Liver (tissue), 8 donors: ENCODE measurements at regions not wholly inside any gene's neighbourhood (a gene's known extent, or its start where the extent isn't known, plus 50 kb on each side); places are given as distances from the start of the nearest gene placed in this dataset.

Source experiments
- DNase-seq: peaks from one replicate; pipeline ENCODE4 v3.0.0-alpha.2; 2017; ENCODE audit warnings: low spot score
- H3K27ac ChIP-seq, 2 donors: one replicate each; pipeline ENCODE4 v1.7.0; 2013; ENCODE audit warnings: inconsistent platforms in 2 of 2, low read length in 2 of 2, control low read depth in 1 of 2, low read depth in 1 of 2, mild to moderate bottlenecking in 1 of 2
- H3K27me3 ChIP-seq, 4 donors: one replicate each; pipeline versions ENCODE4 v1.6.1 to v1.7.0; 2013; ENCODE audit warnings: low read length in 3 of 4, inconsistent platforms in 1 of 4, mild to moderate bottlenecking in 1 of 4, moderate library complexity in 1 of 4; ENCODE audit not compliant: control insufficient read depth in 4 of 4, insufficient read depth in 4 of 4
- H3K36me3 ChIP-seq, 4 donors: one replicate each; pipeline versions ENCODE4 v1.6.1 to v1.7.0; 2013; ENCODE audit warnings: low read length in 3 of 4, mild to moderate bottlenecking in 3 of 4, low read depth in 1 of 4, moderate library complexity in 1 of 4; ENCODE audit not compliant: control insufficient read depth in 4 of 4, insufficient read depth in 3 of 4
- H3K4me1 ChIP-seq, 4 donors: one replicate each; pipeline versions ENCODE4 v1.6.1 to v1.7.0; 2013; ENCODE audit warnings: low read length in 3 of 4, mild to moderate bottlenecking in 3 of 4, moderate library complexity in 1 of 4; ENCODE audit not compliant: control insufficient read depth in 4 of 4, insufficient read depth in 4 of 4
- H3K4me3 ChIP-seq, 3 donors: one replicate each; pipeline versions ENCODE4 v1.6.1 to v1.7.0; 2013; ENCODE audit warnings: low read length in 3 of 3, control low read depth in 1 of 3, low read depth in 1 of 3, mild to moderate bottlenecking in 1 of 3
- H3K9ac ChIP-seq, 2 donors: one replicate each; pipeline ENCODE4 v1.7.0; 2013; ENCODE audit warnings: low read length in 2 of 2, mild to moderate bottlenecking in 2 of 2, moderate library complexity in 2 of 2, control low read depth in 1 of 2, low read depth in 1 of 2
- H3K9me3 ChIP-seq, 4 donors: one replicate each; pipeline versions ENCODE4 v1.6.1 to v1.7.0; 2013; ENCODE audit warnings: low read length in 3 of 4; ENCODE audit not compliant: control insufficient read depth in 4 of 4
- ATF3 ChIP-seq: IDR thresholded peaks from 2 replicates; pipeline ENCODE4 v1.6.1; 2016; ENCODE audit warnings: antibody characterized with exemption
- CTCF ChIP-seq: fragments of 150-350 bp; IDR thresholded peaks from 2 replicates; pipeline ENCODE4 v1.5.1; 2017; ENCODE audit warnings: improper control_type of control experiment, low read depth, low read length; ENCODE audit not compliant: missing input control
- EGR1 ChIP-seq, 2 donors: IDR thresholded peaks; 2 replicates each; pipeline ENCODE4 v1.6.1; 2016 to 2018; ENCODE audit warnings: antibody characterized with exemption in 2 of 2, low read depth in 2 of 2
- FOXA1 ChIP-seq: IDR thresholded peaks from 2 replicates; pipeline ENCODE4 v1.6.1; 2016; ENCODE audit warnings: antibody characterized with exemption
- FOXA2 ChIP-seq: IDR thresholded peaks from 2 replicates; pipeline ENCODE4 v1.6.1; 2016; ENCODE audit warnings: antibody characterized with exemption
- GABPA ChIP-seq, 2 donors: IDR thresholded peaks in 1 of 2; conservative IDR thresholded peaks in 1 of 2; 2 replicates each; pipeline ENCODE4 v1.6.1; 2016; ENCODE audit warnings: antibody characterized with exemption in 2 of 2, mild to moderate bottlenecking in 1 of 2, moderate library complexity in 1 of 2
- HNF4A ChIP-seq, 2 donors: conservative IDR thresholded peaks; 2 replicates each; pipeline ENCODE4 v1.6.1; 2016; ENCODE audit warnings: antibody characterized with exemption in 2 of 2, mild to moderate bottlenecking in 2 of 2
- HNF4G ChIP-seq: IDR thresholded peaks from 2 replicates; pipeline ENCODE4 v1.6.1; 2016; ENCODE audit warnings: antibody characterized with exemption
- JUND ChIP-seq, 2 donors: IDR thresholded peaks; 2 replicates each; pipeline ENCODE4 v1.6.1; 2016; ENCODE audit warnings: antibody characterized with exemption in 2 of 2
- MAX ChIP-seq: IDR thresholded peaks from 2 replicates; pipeline ENCODE4 v1.6.1; 2016; ENCODE audit warnings: antibody characterized with exemption
- NR2F2 ChIP-seq: IDR thresholded peaks from 2 replicates; pipeline ENCODE4 v1.6.1; 2016; ENCODE audit warnings: antibody characterized with exemption
- RAD21 ChIP-seq, 2 donors: IDR thresholded peaks; 2 replicates each; pipeline ENCODE4 v1.6.1; 2016; ENCODE audit warnings: antibody characterized with exemption in 2 of 2, mild to moderate bottlenecking in 2 of 2
- REST ChIP-seq: IDR thresholded peaks from 2 replicates; pipeline ENCODE4 v1.6.1; 2016; ENCODE audit warnings: antibody characterized with exemption, mild to moderate bottlenecking
- RXRA ChIP-seq, 2 donors: IDR thresholded peaks; 2 replicates each; pipeline ENCODE4 v1.6.1; 2017 to 2018; ENCODE audit warnings: antibody characterized with exemption in 2 of 2, mild to moderate bottlenecking in 1 of 2
- SP1 ChIP-seq: IDR thresholded peaks from 2 replicates; pipeline ENCODE4 v1.6.1; 2018; ENCODE audit warnings: antibody characterized with exemption, mild to moderate bottlenecking
- TAF1 ChIP-seq: conservative IDR thresholded peaks from 2 replicates; pipeline ENCODE4 v1.6.1; 2016; ENCODE audit warnings: antibody characterized with exemption, mild to moderate bottlenecking
- YY1 ChIP-seq: IDR thresholded peaks from 2 replicates; pipeline ENCODE4 v1.6.1; 2016; ENCODE audit warnings: antibody characterized with exemption, mild to moderate bottlenecking
- ZBTB33 ChIP-seq: IDR thresholded peaks from 2 replicates; pipeline ENCODE4 v1.6.1; 2016; ENCODE audit warnings: antibody characterized with exemption
- WGBS: extraction: QIAGEN DNeasy Blood & Tissue Kit; methylation state at CpG from one replicate; pipeline ENCODE4 v1.1.7; 2013; 5-methylcytosine and 5-hydroxymethylcytosine counted together
- donor health status: healthy.
- donor health status: healthy.
- donor health status: healthy.
- donor health status: healthy.
- donor health status: healthy.

GRCh38 chr22:49274754-49275380, 552.8 kb downstream of the BRD1 start:
- no peaks in the 10 kb centered on the region for H3K4me1 ChIP-seq
- H3K27me3 ChIP-seq = peaks cover 0 to 10% (median 1%) of the 10 kb centered on the region in 4 donors
- H3K9me3 ChIP-seq = no peaks in the 10 kb centered on the region
- DNase-seq = no peak
- H3K4me3 ChIP-seq = no peak overlapping the region
- H3K27ac ChIP-seq = no peak overlapping the region
- no peak overlapping the region for H3K9ac ChIP-seq
- H3K36me3 ChIP-seq = no peaks in the 10 kb centered on the region
- WGBS = 79% methylated on average over 16 of the region's 16 CpGs
- TF ChIP-seq ATF3 = no peak
- no peak for TF ChIP-seq CTCF
- TF ChIP-seq GABPA (IDR thresholded peaks at IDR 0.05 in 1 of 2, conservative IDR thresholded peaks at IDR 0.05 in 1 of 2) = no peak
- no peak for TF ChIP-seq TAF1
- no peak for TF ChIP-seq RXRA (IDR thresholded peaks at IDR 0.05)
- TF ChIP-seq ZBTB33 = no peak
- no peak for TF ChIP-seq REST
- no peak for TF ChIP-seq YY1
- no peak for TF ChIP-seq HNF4G
- no peak for TF ChIP-seq HNF4A (conservative IDR thresholded peaks at IDR 0.05)
- TF ChIP-seq EGR1 (IDR thresholded peaks at IDR 0.05; ENCODE audit: low read depth in 2 of 2) = no peak
- TF ChIP-seq FOXA1 = no peak
- TF ChIP-seq FOXA2 = no peak
- no peak for TF ChIP-seq NR2F2
- TF ChIP-seq MAX = no peak
- no peak for TF ChIP-seq SP1
- no peak for TF ChIP-seq RAD21 (IDR thresholded peaks at IDR 0.05)
- TF ChIP-seq JUND (IDR thresholded peaks at IDR 0.05) = no peak
